BE2C (cell line): ENCODE measurements at regions not wholly inside any gene's neighbourhood (a gene's known extent, or its start where the extent isn't known, plus 50 kb on each side); places are given as distances from the start of the nearest gene placed in this dataset.

Experiments used
- DNase-seq: peaks from one replicate; pipeline ENCODE4 v3.0.0-alpha.2; 2020
- H3K27me3 ChIP-seq: fragments of 250-450 bp; sonication (Bioruptor Pico); 2 replicates; pipeline ENCODE4 v1.5.1; 2020; ENCODE audit warnings: mild to moderate bottlenecking
- H3K36me3 ChIP-seq: fragments of 250-450 bp; sonication (Bioruptor Pico); 2 replicates; pipeline ENCODE4 v1.5.1; 2020; ENCODE audit warnings: mild to moderate bottlenecking
- H3K4me1 ChIP-seq: fragments of 250-450 bp; sonication (Bioruptor Pico); 2 replicates; pipeline ENCODE4 v1.5.1; 2020
- H3K4me3 ChIP-seq: 2 replicates; pipeline ENCODE4 v1.5.1; 2011; ENCODE audit warnings: low read depth, low read length
- H3K9me3 ChIP-seq: fragments of 250-450 bp; sonication (Bioruptor Pico); 2 replicates; pipeline ENCODE4 v1.5.1; 2020
- CTCF ChIP-seq: IDR thresholded peaks from 2 replicates; pipeline ENCODE4 v1.5.1; 2012; ENCODE audit warnings: mild to moderate bottlenecking, low read depth, low read length

- Histone ChIP-seq H3K27me3 (no peaks in the 10 kb centered on the region), H3K36me3 (no peaks in the 10 kb centered on the region), H3K9me3 (no peaks in the 10 kb centered on the region), H3K4me3 (no peak overlapping the region), H3K4me1 (no peaks in the 10 kb centered on the region)
- DNase-seq, result no peak
- no peak for TF ChIP-seq CTCF
Observed at GRCh38 chrX:69388526-69388925, 115.6 kb upstream of the NALF2 start.

DNA sequence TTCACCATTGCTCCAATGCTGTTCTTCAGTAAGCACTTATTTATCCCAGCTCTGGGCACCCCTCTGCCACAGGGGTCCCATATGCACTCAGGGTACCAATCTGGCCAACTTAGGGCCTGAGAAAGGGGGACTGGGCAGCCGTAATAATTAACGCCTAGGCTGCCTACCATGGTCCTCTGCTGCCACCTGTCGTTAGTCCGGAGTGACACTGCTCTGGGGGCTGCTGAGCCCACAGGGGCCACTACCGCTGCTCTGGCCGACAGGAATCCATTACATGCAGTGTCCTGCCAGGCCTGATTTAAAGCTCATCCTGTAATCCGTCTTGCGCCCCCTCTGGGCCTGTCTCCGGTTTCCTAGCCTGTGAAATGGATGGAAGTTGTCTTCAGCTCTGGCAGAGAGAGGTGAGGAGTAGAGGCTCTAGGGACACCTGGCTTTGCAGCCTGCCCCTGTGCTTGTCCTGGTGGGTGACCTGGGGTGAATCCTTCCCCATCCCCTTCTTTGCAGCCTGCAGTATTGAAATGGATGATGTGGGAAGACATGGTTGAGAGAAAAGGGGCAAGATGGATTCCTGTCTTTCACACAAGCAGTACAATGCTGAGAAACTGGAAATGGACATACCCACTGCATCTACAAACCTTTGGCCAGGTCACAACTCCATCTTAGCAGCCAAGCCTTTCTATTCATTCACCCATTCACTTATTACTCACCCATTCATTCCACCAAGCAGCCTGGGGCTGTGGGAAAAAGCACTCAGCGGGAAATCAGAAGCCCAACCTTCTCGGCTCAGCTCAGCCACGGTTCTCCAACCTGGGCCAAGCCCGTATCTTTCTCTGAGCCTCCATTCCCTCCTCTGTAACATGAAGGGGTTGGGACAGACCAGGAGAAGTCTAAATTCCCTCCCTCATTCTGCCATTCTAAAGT is 116.3 kb upstream of the NALF2 start:
- Histone ChIP-seq H3K4me3 (no peak overlapping the region), H3K27me3 (no peaks in the 10 kb centered on the region), H3K9me3 (no peaks in the 10 kb centered on the region), H3K36me3 (no peaks in the 10 kb centered on the region), H3K4me1 (no peaks in the 10 kb centered on the region)
- TF ChIP-seq CTCF, result peak; percentile 69
- peak; percentile 73 for DNase-seq

- Histone ChIP-seq H3K4me3 (no peak overlapping the region), H3K4me1 (no peaks in the 10 kb centered on the region), H3K9me3 (no peaks in the 10 kb centered on the region), H3K36me3 (no peaks in the 10 kb centered on the region), H3K27me3 (no peaks in the 10 kb centered on the region)
- no peak for TF ChIP-seq CTCF
- no peak for DNase-seq
Observed at GRCh38 chrX:69386681-69387080, 117.4 kb upstream of the NALF2 start.

- Histone ChIP-seq H3K4me3 (no peak overlapping the region), H3K36me3 (no peaks in the 10 kb centered on the region), H3K4me1 (no peaks in the 10 kb centered on the region), H3K9me3 (no peaks in the 10 kb centered on the region), H3K27me3 (no peaks in the 10 kb centered on the region)
- no peak for TF ChIP-seq CTCF
- no peak for DNase-seq
Observed at GRCh38 chrX:69379412-69379811, 124.7 kb upstream of the NALF2 start.

- DNase-seq, result no peak
- no peaks in the 10 kb centered on the region for H3K4me1 ChIP-seq
- no peaks in the 10 kb centered on the region for H3K9me3 ChIP-seq
- H3K36me3 ChIP-seq, result no peaks in the 10 kb centered on the region
- no peaks in the 10 kb centered on the region for H3K27me3 ChIP-seq
- H3K4me3 ChIP-seq, result no peak overlapping the region
- TF ChIP-seq CTCF, result no peak
Observed at GRCh38 chrX:69374569-69374968, 129.6 kb upstream of the NALF2 start.

DNA sequence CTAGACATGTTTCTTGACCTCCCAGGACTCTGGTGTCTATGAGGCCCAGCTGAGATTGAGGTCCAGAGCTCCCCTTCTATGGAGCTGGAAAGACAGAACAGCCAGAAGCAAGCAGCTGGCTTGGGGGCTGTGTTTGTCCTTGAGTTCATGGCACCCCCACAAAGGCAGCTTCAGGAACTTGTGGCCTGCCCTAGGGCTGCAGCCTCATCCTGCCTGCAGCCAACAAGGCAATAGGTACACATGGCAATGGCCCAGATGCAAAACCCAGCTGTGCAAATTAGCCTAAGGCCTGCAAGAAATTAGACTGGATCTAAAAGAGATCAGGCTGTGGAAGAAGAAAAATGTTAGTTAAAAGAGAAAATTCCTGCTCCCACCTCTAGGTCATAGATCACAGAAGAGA is 131.7 kb upstream of the NALF2 start:
- H3K36me3 ChIP-seq, result no peaks in the 10 kb centered on the region
- no peak for TF ChIP-seq CTCF
- H3K4me3 ChIP-seq, result no peak overlapping the region
- no peaks in the 10 kb centered on the region for H3K27me3 ChIP-seq
- H3K9me3 ChIP-seq, result no peaks in the 10 kb centered on the region
- DNase-seq, result no peak
- H3K4me1 ChIP-seq, result no peaks in the 10 kb centered on the region
